ENCODE measurements at regions not wholly inside any gene's neighbourhood (a gene's known extent, or its start where the extent isn't known, plus 50 kb on each side); places are given as distances from the start of the nearest gene placed in this dataset.
"Not testable (repeated sequence)": the region's sequence is repeated elsewhere in the genome, so short reads cannot be mapped to it uniquely, and the experiment has no call there.

- FAIRE-seq = no peak
- TF ChIP-seq, protein P1, sequence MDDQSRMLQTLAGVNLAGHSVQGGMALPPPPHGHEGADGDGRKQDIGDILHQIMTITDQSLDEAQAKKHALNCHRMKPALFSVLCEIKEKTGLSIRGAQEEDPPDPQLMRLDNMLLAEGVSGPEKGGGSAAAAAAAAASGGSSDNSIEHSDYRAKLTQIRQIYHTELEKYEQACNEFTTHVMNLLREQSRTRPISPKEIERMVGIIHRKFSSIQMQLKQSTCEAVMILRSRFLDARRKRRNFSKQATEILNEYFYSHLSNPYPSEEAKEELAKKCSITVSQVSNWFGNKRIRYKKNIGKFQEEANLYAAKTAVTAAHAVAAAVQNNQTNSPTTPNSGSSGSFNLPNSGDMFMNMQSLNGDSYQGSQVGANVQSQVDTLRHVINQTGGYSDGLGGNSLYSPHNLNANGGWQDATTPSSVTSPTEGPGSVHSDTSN (IDR thresholded peaks at IDR 0.05) = no peak
- TF ChIP-seq RCOR1 (IDR thresholded peaks at IDR 0.05; ENCODE audit: low read depth, low read length) (no peak), HOXB5 (CRISPR knock-in tag; IDR thresholded peaks at IDR 0.05) (no peak), CHD2 (IDR thresholded peaks at IDR 0.05; ENCODE audit: low read length, partially characterized antibody) (no peak), TP53 (CRISPR knock-in tag; IDR thresholded peaks at IDR 0.05) (no peak), ZC3H11A (IDR thresholded peaks at IDR 0.05) (no peak), NR3C1 (IDR thresholded peaks at IDR 0.05) (no peak), NFE2L2 (conservative IDR thresholded peaks at IDR 0.05; ENCODE audit: low read length) (no peak), CBX2 (IDR thresholded peaks at IDR 0.05; ENCODE audit: borderline replicate concordance, low read depth) (no peak), ESRRA (IDR thresholded peaks at IDR 0.05; ENCODE audit: borderline replicate concordance, low read length) (no peak)
- CTCF ChIA-PET = interaction anchor here (0.8 kb wide), 1 partner anchor 193 kb away, joined by 3 read pairs; no protein-coding TSS in a partner anchor
- no peak for DNase-seq (ENCODE audit: low read depth in 1 of 2, low spot score in 1 of 2)
- Histone ChIP-seq H3K27ac (no peak overlapping the region), H3K4me1 (no peaks in the 10 kb centered on the region), H3K4me3 (no peak overlapping the region), H3K9me3 (no peaks in the 10 kb centered on the region), H3K4me2 (no peak overlapping the region)
- no peak for ATAC-seq
- 42% methylated on average over 9 of the region's 47 CpGs for WGBS (ENCODE audit: missing lambda C conversion rate)
- POLR2A ChIA-PET = no interaction called here
These were observed 524.8 kb upstream of the TPK1 start for GRCh38 chr7:145360511-145361100.

DNA sequence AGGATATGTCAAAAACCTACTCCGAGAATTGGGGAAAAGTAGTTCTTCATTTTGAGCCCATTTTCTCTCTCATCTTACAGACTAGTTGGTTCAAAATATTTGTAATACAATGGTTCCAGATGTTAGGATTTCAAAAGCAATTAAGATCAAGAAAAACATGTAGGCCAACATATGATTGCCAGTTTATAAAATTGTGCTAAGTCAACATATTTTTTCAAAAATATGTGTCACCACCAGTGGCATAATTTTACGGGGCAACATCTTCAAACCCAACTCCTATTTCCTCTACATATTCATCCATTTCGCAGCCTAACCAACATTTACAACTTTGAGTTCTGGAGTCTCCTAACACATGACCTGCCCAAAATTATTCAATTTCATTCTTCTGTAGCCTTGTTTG lies 514.5 kb upstream of the TPK1 start:
- POLR2A ChIA-PET = no interaction called here
- ATAC-seq (no peak), FAIRE-seq (no peak), DNase-seq (ENCODE audit: low read depth in 1 of 2, low spot score in 1 of 2) (no peak)
- Histone ChIP-seq H3K4me2 (no peak overlapping the region), H3K4me1 (no peaks in the 10 kb centered on the region), H3K27ac (no peak overlapping the region), H3K9me3 (no peaks in the 10 kb centered on the region), H3K4me3 (no peak overlapping the region)
- TF ChIP-seq MAFK (IDR thresholded peaks at IDR 0.05; ENCODE audit: partially characterized antibody) (peak; percentile 67), CEBPB (IDR thresholded peaks at IDR 0.05) (no peak)
- 2% methylated on average over 3 of the region's 3 CpGs for WGBS (ENCODE audit: missing lambda C conversion rate)
- CTCF ChIA-PET = no interaction called here

DNA sequence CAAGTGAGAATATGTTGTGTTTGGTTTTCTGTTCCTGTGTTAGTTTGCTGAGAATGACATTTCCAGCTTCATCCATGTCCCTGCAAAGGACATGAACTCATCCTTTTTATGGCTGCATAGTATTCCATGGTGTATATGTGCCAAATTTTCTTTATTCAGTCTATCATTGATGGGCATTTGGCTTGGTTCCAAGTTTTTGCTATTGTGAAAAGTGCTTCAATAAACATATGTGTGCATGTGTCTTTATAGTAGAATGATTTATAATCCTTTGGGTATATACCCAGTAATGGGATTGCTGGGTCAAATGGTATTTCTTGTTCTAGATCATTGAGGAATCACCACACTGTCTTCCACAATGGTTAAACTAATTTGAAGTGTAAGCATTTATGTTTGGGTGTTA lies 513.6 kb upstream of the TPK1 start:
- CTCF ChIA-PET = interaction anchor here (0.6 kb wide), 1 partner anchor 389 kb away, joined by 4 read pairs; no protein-coding TSS in a partner anchor
- ATAC-seq; H3K4me3 ChIP-seq; H3K9me3 ChIP-seq; H3K4me1 ChIP-seq; FAIRE-seq; POLR2A ChIA-PET; H3K4me2 ChIP-seq; H3K27ac ChIP-seq; DNase-seq (ENCODE audit: low read depth in 1 of 2, low spot score in 1 of 2): not testable (repeated sequence)

DNA sequence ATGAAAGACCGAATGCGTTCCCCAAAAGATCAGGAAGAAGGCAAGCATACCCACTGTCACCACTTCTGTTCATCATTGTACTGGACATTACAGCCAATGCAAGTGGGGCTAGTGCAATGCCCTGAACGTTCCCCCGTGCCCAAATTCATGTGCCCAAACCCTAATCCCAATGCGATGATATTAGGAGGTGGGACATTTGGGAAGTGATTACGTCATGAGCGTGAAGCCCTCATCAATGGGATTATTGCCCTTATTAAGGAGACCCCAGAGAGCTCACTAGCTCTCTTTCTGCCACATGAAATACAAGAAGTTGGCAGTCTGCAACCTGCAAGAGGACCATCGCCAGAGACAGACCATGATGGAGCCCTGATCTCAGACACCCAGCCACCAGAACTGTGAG lies 511.4 kb upstream of the TPK1 start:
- ChIA-PET POLR2A (no interaction called here), CTCF (no interaction called here)
- ATAC-seq (no peak), FAIRE-seq (no peak), DNase-seq (ENCODE audit: low read depth in 1 of 2, low spot score in 1 of 2) (no peak)
- Histone ChIP-seq H3K27ac (no peak overlapping the region), H3K4me3 (no peak overlapping the region), H3K4me1 (no peaks in the 10 kb centered on the region), H3K9me3 (no peaks in the 10 kb centered on the region), H3K4me2 (no peak overlapping the region)
- no peak for TF ChIP-seq FOXS1 (CRISPR knock-in tag; IDR thresholded peaks at IDR 0.05)
- 6% methylated on average over 8 of the region's 8 CpGs for WGBS (ENCODE audit: missing lambda C conversion rate)

- Histone ChIP-seq H3K9me3 (no peaks in the 10 kb centered on the region), H3K4me2 (no peak overlapping the region), H3K27ac (no peak overlapping the region), H3K4me3 (no peak overlapping the region), H3K4me1 (no peaks in the 10 kb centered on the region)
- DNase-seq (ENCODE audit: low read depth in 1 of 2, low spot score in 1 of 2) (no peak), ATAC-seq (no peak), FAIRE-seq (no peak)
- ChIA-PET CTCF (no interaction called here), POLR2A (no interaction called here)
- 5% methylated on average over 2 of the region's 2 CpGs for WGBS (ENCODE audit: missing lambda C conversion rate)
- TF ChIP-seq EP300 (IDR thresholded peaks at IDR 0.05) = no peak
- TF ChIP-seq USF2 (IDR thresholded peaks at IDR 0.05) = no peak
- no peak for TF ChIP-seq NFE2L2 (conservative IDR thresholded peaks at IDR 0.05; ENCODE audit: low read length)
- TF ChIP-seq, protein P2, sequence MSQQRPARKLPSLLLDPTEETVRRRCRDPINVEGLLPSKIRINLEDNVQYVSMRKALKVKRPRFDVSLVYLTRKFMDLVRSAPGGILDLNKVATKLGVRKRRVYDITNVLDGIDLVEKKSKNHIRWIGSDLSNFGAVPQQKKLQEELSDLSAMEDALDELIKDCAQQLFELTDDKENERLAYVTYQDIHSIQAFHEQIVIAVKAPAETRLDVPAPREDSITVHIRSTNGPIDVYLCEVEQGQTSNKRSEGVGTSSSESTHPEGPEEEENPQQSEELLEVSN (IDR thresholded peaks at IDR 0.05; ENCODE audit: borderline replicate concordance, low read depth) = no peak
- no peak for TF ChIP-seq ESRRA (IDR thresholded peaks at IDR 0.05; ENCODE audit: borderline replicate concordance, low read length)
- no peak for TF ChIP-seq EHF (CRISPR knock-in tag; IDR thresholded peaks at IDR 0.05)
- no peak for TF ChIP-seq BCL3 (IDR thresholded peaks at IDR 0.05)
- no peak for TF ChIP-seq ZFP36 (IDR thresholded peaks at IDR 0.05; ENCODE audit: borderline replicate concordance, partially characterized antibody)
- TF ChIP-seq ZNF302 (CRISPR knock-in tag; IDR thresholded peaks at IDR 0.05) = no peak
- TF ChIP-seq, protein P1 (IDR thresholded peaks at IDR 0.05) = no peak
- TF ChIP-seq CBX8 (IDR thresholded peaks at IDR 0.05) = no peak
- TF ChIP-seq KDM5A (IDR thresholded peaks at IDR 0.05) = no peak
- TF ChIP-seq, protein P3, sequence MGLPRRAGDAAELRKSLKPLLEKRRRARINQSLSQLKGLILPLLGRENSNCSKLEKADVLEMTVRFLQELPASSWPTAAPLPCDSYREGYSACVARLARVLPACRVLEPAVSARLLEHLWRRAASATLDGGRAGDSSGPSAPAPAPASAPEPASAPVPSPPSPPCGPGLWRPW (IDR thresholded peaks at IDR 0.05) = no peak
These were observed 503.5 kb upstream of the TPK1 start for GRCh38 chr7:145339319-145339718.

Data from A549 (cell line).